Ovary (tissue), 3 donors: ENCODE measurements at regions not wholly inside any gene's neighbourhood (a gene's known extent, or its start where the extent isn't known, plus 50 kb on each side); places are given as distances from the start of the nearest gene placed in this dataset.

Source experiments
- CTCF ChIP-seq, 3 donors: fragments of 450-650 bp in 2 of 3; fragments of 200-600 bp in 1 of 3; IDR thresholded peaks; one replicate each; pipeline versions ENCODE4 v1.5.1 to v1.8.0; 2016 to 2022; ENCODE audit warnings: antibody characterized with exemption in 3 of 3, mild to moderate bottlenecking in 1 of 3
- EP300 ChIP-seq: sonication (generic); formaldehyde crosslinking; IDR thresholded peaks from one replicate; pipeline ENCODE4 v1.6.1; 2017; ENCODE audit warnings: antibody characterized with exemption
- POLR2A ChIP-seq: fragments of 450-650 bp; IDR thresholded peaks from one replicate; pipeline ENCODE4 v1.6.1; 2017; ENCODE audit warnings: antibody characterized with exemption, mild to moderate bottlenecking, moderate library complexity
- donor health status: DM: no; HTN: no; CAD: no.

- no peak for TF ChIP-seq EP300
- no peak for TF ChIP-seq POLR2A
- no peak for TF ChIP-seq CTCF (IDR thresholded peaks at IDR 0.05)
Measured at GRCh38 chr21:45344576-45344975, 56.9 kb upstream of the POFUT2 start.
